ENCODE measurements at regions not wholly inside any gene's neighbourhood (a gene's known extent, or its start where the extent isn't known, plus 50 kb on each side); places are given as distances from the start of the nearest gene placed in this dataset.
A peak's percentile ranks its signal among the peaks of the same experiment; 100 is the strongest.

GRCh38 chr2:128593879-128594650 is 275.4 kb upstream of the HS6ST1 start:
- TF ChIP-seq CTCF (IDR thresholded peaks at IDR 0.05; ENCODE audit: low read depth, low read length, missing input control) (no peak), TAF1 (conservative IDR thresholded peaks at IDR 0.05) (no peak), YY1 (IDR thresholded peaks at IDR 0.05) (peak; percentile 59), SP1 (IDR thresholded peaks at IDR 0.05) (peak; percentile 86), JUND (IDR thresholded peaks at IDR 0.05) (no peak), ZBTB33 (IDR thresholded peaks at IDR 0.05) (no peak), EGR1 (IDR thresholded peaks at IDR 0.05; ENCODE audit: low read depth in 2 of 2) (no peak), RAD21 (IDR thresholded peaks at IDR 0.05) (peak; percentile 34 to 53), HNF4G (IDR thresholded peaks at IDR 0.05) (no peak)
- TF ChIP-seq, protein P1, sequence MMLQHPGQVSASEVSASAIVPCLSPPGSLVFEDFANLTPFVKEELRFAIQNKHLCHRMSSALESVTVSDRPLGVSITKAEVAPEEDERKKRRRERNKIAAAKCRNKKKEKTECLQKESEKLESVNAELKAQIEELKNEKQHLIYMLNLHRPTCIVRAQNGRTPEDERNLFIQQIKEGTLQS (IDR thresholded peaks at IDR 0.05): no peak
- TF ChIP-seq, protein P2, sequence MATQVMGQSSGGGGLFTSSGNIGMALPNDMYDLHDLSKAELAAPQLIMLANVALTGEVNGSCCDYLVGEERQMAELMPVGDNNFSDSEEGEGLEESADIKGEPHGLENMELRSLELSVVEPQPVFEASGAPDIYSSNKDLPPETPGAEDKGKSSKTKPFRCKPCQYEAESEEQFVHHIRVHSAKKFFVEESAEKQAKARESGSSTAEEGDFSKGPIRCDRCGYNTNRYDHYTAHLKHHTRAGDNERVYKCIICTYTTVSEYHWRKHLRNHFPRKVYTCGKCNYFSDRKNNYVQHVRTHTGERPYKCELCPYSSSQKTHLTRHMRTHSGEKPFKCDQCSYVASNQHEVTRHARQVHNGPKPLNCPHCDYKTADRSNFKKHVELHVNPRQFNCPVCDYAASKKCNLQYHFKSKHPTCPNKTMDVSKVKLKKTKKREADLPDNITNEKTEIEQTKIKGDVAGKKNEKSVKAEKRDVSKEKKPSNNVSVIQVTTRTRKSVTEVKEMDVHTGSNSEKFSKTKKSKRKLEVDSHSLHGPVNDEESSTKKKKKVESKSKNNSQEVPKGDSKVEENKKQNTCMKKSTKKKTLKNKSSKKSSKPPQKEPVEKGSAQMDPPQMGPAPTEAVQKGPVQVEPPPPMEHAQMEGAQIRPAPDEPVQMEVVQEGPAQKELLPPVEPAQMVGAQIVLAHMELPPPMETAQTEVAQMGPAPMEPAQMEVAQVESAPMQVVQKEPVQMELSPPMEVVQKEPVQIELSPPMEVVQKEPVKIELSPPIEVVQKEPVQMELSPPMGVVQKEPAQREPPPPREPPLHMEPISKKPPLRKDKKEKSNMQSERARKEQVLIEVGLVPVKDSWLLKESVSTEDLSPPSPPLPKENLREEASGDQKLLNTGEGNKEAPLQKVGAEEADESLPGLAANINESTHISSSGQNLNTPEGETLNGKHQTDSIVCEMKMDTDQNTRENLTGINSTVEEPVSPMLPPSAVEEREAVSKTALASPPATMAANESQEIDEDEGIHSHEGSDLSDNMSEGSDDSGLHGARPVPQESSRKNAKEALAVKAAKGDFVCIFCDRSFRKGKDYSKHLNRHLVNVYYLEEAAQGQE (IDR thresholded peaks at IDR 0.05): peak; percentile 62
- TF ChIP-seq, protein P3, sequence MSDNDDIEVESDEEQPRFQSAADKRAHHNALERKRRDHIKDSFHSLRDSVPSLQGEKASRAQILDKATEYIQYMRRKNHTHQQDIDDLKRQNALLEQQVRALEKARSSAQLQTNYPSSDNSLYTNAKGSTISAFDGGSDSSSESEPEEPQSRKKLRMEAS (IDR thresholded peaks at IDR 0.05): peak; percentile 20

Measured in liver (tissue), 3 donors.